Prostate gland (tissue), 2 donors: ENCODE measurements at regions not wholly inside any gene's neighbourhood (a gene's known extent, or its start where the extent isn't known, plus 50 kb on each side); places are given as distances from the start of the nearest gene placed in this dataset.
A peak's percentile ranks its signal among the peaks of the same experiment; 100 is the strongest.
"Not testable (repeated sequence)": the region's sequence is repeated elsewhere in the genome, so short reads cannot be mapped to it uniquely, and the experiment has no call there.

Experiments used
- DNase-seq: peaks from one replicate; pipeline ENCODE4 v3.0.0-alpha.2; 2019; ENCODE audit warnings: low spot score
- H3K27ac ChIP-seq, 2 donors: fragments of 200-600 bp; sonication (generic); 2 replicates each; pipeline ENCODE4 v1.5.1; 2017 to 2019
- H3K27me3 ChIP-seq: fragments of 200-600 bp; sonication (generic); replicated peaks from 2 replicates; pipeline ENCODE4 v1.5.1; 2019; ENCODE audit not compliant: insufficient read depth
- H3K36me3 ChIP-seq, 2 donors: fragments of 200-600 bp; sonication (generic); 1 replicate in 1 of 2; 2 replicates in 1 of 2; pipeline versions ENCODE4 v1.5.1 to v1.8.1; 2017 to 2019
- H3K4me1 ChIP-seq: fragments of 200-600 bp; sonication (generic); replicated peaks from 2 replicates; pipeline ENCODE4 v1.5.1; 2019
- H3K4me3 ChIP-seq, 2 donors: fragments of 200-600 bp; sonication (generic); 2 replicates each; pipeline ENCODE4 v1.5.1; 2017 to 2019
- H3K9me3 ChIP-seq: fragments of 200-600 bp; sonication (generic); 2 replicates; pipeline ENCODE4 v1.5.1; 2017
- POLR2A ChIP-seq: fragments of 450-650 bp; IDR thresholded peaks from one replicate; pipeline ENCODE4 v1.6.1; 2016; ENCODE audit warnings: antibody characterized with exemption, mild to moderate bottlenecking
- POLR2AphosphoS5 ChIP-seq: sonication (generic); formaldehyde crosslinking; IDR thresholded peaks from one replicate; pipeline ENCODE4 v1.6.1; 2017; ENCODE audit warnings: antibody characterized with exemption
- WGBS: methylation state at CpG from one replicate; pipeline ENCODE4 v1.1.5; 2018; 5-methylcytosine and 5-hydroxymethylcytosine counted together
- intact Hi-C: fragments of 100-400 bp; cut with DNase I; formaldehyde crosslinking; loops from one replicate; pipeline ENCODE4 v1.14.2; 2022
- TF ChIP-seq, protein P1 (sequence below), 4 experiments: fragments of 200-600 bp in 2 of 4; fragments of 450-650 bp in 2 of 4; sonication (generic) in 2 of 4; IDR thresholded peaks; 1 replicate in 3 of 4; 2 replicates in 1 of 4; pipeline ENCODE4 v1.5.1; 2016 to 2019; ENCODE audit warnings: antibody characterized with exemption in 4 of 4, mild to moderate bottlenecking in 2 of 4, moderate library complexity in 2 of 4

DNA sequence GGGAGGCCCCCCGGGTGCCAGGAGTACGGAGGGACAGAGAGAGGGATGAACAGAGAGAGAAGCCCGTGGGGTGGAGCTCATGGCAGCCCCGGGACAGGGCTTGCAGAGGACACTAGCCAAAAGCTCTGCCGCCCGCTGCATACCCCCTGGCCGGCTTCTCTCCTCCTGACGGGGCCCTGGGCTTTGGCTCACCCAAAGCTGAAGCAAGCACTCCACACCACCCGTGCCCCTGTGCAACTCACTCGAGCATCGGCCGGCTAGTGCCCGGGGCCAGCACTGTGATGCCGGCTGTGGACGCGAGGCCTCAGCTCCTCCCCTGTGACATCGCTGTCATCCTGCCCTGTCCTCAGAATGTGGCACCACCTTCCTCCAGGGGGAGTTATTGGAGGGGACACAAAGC lies 429.6 kb downstream of the BRD1 start:
- Histone ChIP-seq H3K9me3 (no peaks in the 10 kb centered on the region), H3K36me3 (no peaks in the 10 kb centered on the region), H3K27me3 (no peaks in the 10 kb centered on the region), H3K4me3 (no peak overlapping the region), H3K27ac (no peak overlapping the region), H3K4me1 (no peaks in the 10 kb centered on the region)
- WGBS = 84% methylated on average over 17 of the region's 17 CpGs
- intact Hi-C loops = no loop called here
- DNase-seq = peak; percentile 3
- TF ChIP-seq, protein P1, sequence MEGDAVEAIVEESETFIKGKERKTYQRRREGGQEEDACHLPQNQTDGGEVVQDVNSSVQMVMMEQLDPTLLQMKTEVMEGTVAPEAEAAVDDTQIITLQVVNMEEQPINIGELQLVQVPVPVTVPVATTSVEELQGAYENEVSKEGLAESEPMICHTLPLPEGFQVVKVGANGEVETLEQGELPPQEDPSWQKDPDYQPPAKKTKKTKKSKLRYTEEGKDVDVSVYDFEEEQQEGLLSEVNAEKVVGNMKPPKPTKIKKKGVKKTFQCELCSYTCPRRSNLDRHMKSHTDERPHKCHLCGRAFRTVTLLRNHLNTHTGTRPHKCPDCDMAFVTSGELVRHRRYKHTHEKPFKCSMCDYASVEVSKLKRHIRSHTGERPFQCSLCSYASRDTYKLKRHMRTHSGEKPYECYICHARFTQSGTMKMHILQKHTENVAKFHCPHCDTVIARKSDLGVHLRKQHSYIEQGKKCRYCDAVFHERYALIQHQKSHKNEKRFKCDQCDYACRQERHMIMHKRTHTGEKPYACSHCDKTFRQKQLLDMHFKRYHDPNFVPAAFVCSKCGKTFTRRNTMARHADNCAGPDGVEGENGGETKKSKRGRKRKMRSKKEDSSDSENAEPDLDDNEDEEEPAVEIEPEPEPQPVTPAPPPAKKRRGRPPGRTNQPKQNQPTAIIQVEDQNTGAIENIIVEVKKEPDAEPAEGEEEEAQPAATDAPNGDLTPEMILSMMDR (IDR thresholded peaks at IDR 0.05) = no peak
- no peak for TF ChIP-seq POLR2A
- no peak for TF ChIP-seq POLR2AphosphoS5

DNA sequence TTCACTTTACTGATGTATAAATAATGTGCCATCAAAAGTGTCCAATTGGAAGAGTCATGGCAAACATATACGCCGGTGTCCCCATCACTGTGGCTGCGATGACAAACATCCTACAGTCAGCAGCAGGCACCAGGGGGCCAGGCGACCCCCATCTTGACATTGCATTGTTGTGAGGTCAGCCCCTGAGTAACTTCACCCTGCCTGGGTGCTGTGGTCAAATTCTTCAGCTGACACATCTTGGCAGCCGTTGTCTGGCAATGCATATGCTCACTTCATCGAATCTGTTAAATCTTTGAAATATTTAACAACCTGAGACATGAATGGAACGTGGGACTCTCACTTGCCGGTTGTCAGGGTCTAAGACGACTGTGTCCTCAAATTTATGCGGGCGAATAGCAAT lies 430.9 kb downstream of the BRD1 start:
- 46% methylated on average over 11 of the region's 11 CpGs for WGBS
- no peak for DNase-seq
- peaks cover 3% of the 10 kb centered on the region for H3K27me3 ChIP-seq
- H3K9me3 ChIP-seq = no peaks in the 10 kb centered on the region
- TF ChIP-seq, protein P1 (IDR thresholded peaks at IDR 0.05) = no peak
- no peak for TF ChIP-seq POLR2AphosphoS5
- no peak for TF ChIP-seq POLR2A
- H3K27ac ChIP-seq = no peak overlapping the region
- no peaks in the 10 kb centered on the region for H3K4me1 ChIP-seq
- H3K4me3 ChIP-seq = no peak overlapping the region
- intact Hi-C loops = no loop called here
- no peaks in the 10 kb centered on the region for H3K36me3 ChIP-seq

DNA sequence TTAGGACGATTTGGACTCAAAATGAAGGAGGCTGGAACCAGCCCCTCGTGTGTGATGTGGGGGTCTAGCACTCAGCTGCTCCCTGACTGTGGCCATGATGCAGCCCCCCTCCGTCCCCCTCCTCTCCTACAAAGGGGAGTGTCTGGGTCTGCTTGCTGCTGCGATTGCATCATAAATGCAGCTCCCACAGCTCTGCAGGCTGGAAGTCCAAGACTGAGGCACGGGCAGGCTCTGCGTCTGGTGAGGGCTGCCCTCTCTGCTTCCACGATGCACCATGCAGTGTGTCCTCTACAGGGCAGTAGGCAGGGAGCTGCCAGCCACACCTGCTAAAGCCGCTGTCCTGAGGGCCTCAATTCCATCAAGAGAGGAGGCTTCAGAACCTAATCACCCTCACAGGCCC lies 432.1 kb downstream of the BRD1 start:
- Histone ChIP-seq H3K4me1 (no peaks in the 10 kb centered on the region), H3K27me3 (peaks cover 7% of the 10 kb centered on the region), H3K27ac (no peak overlapping the region), H3K4me3 (no peak overlapping the region), H3K9me3 (no peaks in the 10 kb centered on the region), H3K36me3 (no peaks in the 10 kb centered on the region)
- TF ChIP-seq, protein P1 (IDR thresholded peaks at IDR 0.05) = no peak
- no peak for DNase-seq
- intact Hi-C loops = no loop called here
- WGBS = 69% methylated on average over 8 of the region's 8 CpGs

DNA sequence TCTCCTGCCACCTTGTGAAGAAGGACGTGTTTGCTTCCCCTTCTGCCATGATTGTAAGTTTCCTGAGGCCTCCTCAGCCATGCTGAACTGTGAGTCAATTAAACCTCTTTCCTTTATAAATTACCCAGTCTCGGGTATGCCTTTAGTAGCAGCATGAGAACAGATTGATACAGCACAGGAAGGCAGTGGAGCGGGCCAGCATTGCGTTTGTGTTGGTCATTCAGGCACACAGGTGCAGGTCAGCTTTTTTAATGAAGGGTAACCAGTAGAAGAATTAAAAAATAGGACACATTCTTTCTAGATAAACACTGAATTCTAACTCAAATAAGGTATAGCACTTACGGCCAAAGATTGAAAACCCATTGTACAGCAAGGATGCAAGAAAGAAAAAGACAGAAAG lies 432.6 kb downstream of the BRD1 start:
- not testable (repeated sequence) for H3K4me3 ChIP-seq

DNA sequence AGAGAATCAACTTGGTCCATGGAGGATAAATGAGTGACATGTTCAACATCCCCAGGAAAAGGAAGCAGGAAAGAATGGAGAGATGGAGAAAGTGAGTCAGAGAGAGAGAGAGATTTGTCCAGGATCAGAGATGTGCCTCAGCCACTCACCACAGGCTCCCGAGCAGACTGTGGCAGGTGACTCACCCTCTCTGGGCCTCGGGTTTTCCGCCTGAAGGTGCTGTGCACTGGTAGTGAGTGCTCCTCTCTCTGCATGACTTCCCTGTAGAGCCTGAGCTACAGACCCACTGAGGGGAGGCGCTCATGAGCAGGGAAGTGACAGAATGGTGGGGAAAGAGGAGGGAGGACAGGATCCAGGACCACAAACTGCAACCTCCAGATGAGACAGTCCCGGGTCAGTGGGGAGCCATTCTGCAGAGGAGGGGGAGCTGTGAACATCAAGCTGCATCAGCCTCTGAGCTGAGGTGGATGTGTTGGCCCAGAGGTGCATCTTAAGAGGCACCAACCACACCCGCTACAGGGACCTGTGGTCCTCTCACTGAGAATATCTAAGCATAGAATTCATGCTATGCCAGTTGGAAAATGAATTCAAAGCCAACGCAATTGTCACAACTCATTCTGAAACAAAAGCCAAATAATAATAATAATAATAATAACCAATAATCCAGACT lies 433.4 kb downstream of the BRD1 start:
- no peak for DNase-seq
- no peaks in the 10 kb centered on the region for H3K9me3 ChIP-seq
- no peak overlapping the region for H3K4me3 ChIP-seq
- intact Hi-C loops = no loop called here
- H3K36me3 ChIP-seq = no peaks in the 10 kb centered on the region
- H3K4me1 ChIP-seq = no peaks in the 10 kb centered on the region
- H3K27ac ChIP-seq = no peak overlapping the region
- WGBS = 88% methylated on average over 7 of the region's 7 CpGs
- peaks cover 7% of the 10 kb centered on the region for H3K27me3 ChIP-seq
- no peak for TF ChIP-seq POLR2AphosphoS5
- TF ChIP-seq, protein P1 (IDR thresholded peaks at IDR 0.05) = no peak
- TF ChIP-seq POLR2A = no peak

More for the DNA sequence above, 432.6 kb downstream of the BRD1 start:
- DNase-seq, H3K36me3 ChIP-seq, H3K4me1 ChIP-seq, H3K27me3 ChIP-seq, H3K9me3 ChIP-seq, intact Hi-C loops, H3K27ac ChIP-seq: not testable (repeated sequence)
- 85% methylated on average over 5 of the region's 5 CpGs for WGBS
